H9 (cell line): ENCODE measurements at regions not wholly inside any gene's neighbourhood (a gene's known extent, or its start where the extent isn't known, plus 50 kb on each side); places are given as distances from the start of the nearest gene placed in this dataset.

Experiments
- DNase-seq: peaks from one replicate; pipeline ENCODE4 v3.0.0-alpha.2; 2017
- H2AFZ ChIP-seq: one replicate; pipeline ENCODE4 v1.6.1; 2013; ENCODE audit warnings: mild to moderate bottlenecking, low read length, control low read depth, moderate library complexity
- H2AK5ac ChIP-seq: 2 replicates; pipeline ENCODE4 v1.6.1; 2013; ENCODE audit warnings: low read length, control low read depth, mixed read lengths; ENCODE audit not compliant: insufficient read length
- H2BK120ac ChIP-seq: one replicate; pipeline ENCODE4 v1.6.1; 2013; ENCODE audit warnings: low read depth, mild to moderate bottlenecking, low read length, control low read depth, inconsistent platforms; ENCODE audit not compliant: poor library complexity, severe bottlenecking
- H2BK12ac ChIP-seq: 2 replicates; pipeline ENCODE4 v1.6.1; 2013; ENCODE audit warnings: low read length, control low read depth, mixed read lengths, low read depth; ENCODE audit not compliant: insufficient read length
- H2BK15ac ChIP-seq: 2 replicates; pipeline ENCODE4 v1.6.1; 2013; ENCODE audit warnings: low read depth, low read length, control low read depth
- H2BK20ac ChIP-seq: one replicate; pipeline ENCODE4 v1.6.1; 2013; ENCODE audit warnings: low read depth, mild to moderate bottlenecking, low read length, control low read depth, inconsistent platforms; ENCODE audit not compliant: poor library complexity, severe bottlenecking
- H2BK5ac ChIP-seq: 2 replicates; pipeline ENCODE4 v1.6.1; 2013; ENCODE audit warnings: low read length, control low read depth, mixed read lengths; ENCODE audit not compliant: insufficient read length
- H3K14ac ChIP-seq: 2 replicates; pipeline ENCODE4 v1.6.1; 2013; ENCODE audit warnings: low read length, control low read depth; ENCODE audit not compliant: insufficient read depth
- H3K18ac ChIP-seq: 2 replicates; pipeline ENCODE4 v1.6.1; 2013; ENCODE audit warnings: low read depth, mild to moderate bottlenecking, mixed read lengths, low read length, control low read depth; ENCODE audit not compliant: insufficient read length
- H3K23ac ChIP-seq: 2 replicates; pipeline ENCODE4 v1.6.1; 2013; ENCODE audit warnings: low read length, control low read depth, mixed read lengths, low read depth; ENCODE audit not compliant: insufficient read length
- H3K23me2 ChIP-seq: 2 replicates; pipeline ENCODE4 v1.6.1; 2013; ENCODE audit warnings: low read depth, mild to moderate bottlenecking, mixed read lengths, low read length, control low read depth; ENCODE audit not compliant: insufficient read length, poor library complexity, severe bottlenecking
- H3K27ac ChIP-seq: 2 replicates; pipeline ENCODE4 v1.5.1; 2013; ENCODE audit warnings: low read length, control low read depth, mixed read lengths, low read depth; ENCODE audit not compliant: insufficient read length
- H3K27me3 ChIP-seq: 2 replicates; pipeline ENCODE4 v1.6.1; 2013; ENCODE audit warnings: low read length, control low read depth, inconsistent platforms; ENCODE audit not compliant: insufficient read depth
- H3K4ac ChIP-seq: 2 replicates; pipeline ENCODE4 v1.6.1; 2013; ENCODE audit warnings: low read depth, mild to moderate bottlenecking, control low read depth, inconsistent platforms, low read length, moderate library complexity
- H3K4me1 ChIP-seq: 2 replicates; pipeline ENCODE4 v1.6.1; 2013; ENCODE audit warnings: low read length, control low read depth, inconsistent platforms; ENCODE audit not compliant: insufficient read depth
- H3K4me2 ChIP-seq: 2 replicates; pipeline ENCODE4 v1.6.1; 2013; ENCODE audit warnings: low read length, control low read depth, mixed read lengths; ENCODE audit not compliant: insufficient read length, insufficient read depth
- H3K56ac ChIP-seq: 2 replicates; pipeline ENCODE4 v1.6.1; 2013; ENCODE audit warnings: low read depth, mild to moderate bottlenecking, mixed read lengths, low read length, control low read depth; ENCODE audit not compliant: insufficient read length
- H3K79me1 ChIP-seq: 2 replicates; pipeline ENCODE4 v1.6.1; 2013; ENCODE audit warnings: low read depth, mild to moderate bottlenecking, moderate library complexity, low read length, control low read depth, inconsistent platforms; ENCODE audit not compliant: insufficient read depth, poor library complexity, severe bottlenecking
- H3K79me2 ChIP-seq: 2 replicates; pipeline ENCODE4 v1.6.1; 2013; ENCODE audit warnings: low read length, control low read depth, inconsistent platforms; ENCODE audit not compliant: insufficient read depth
- H3K9ac ChIP-seq: 2 replicates; pipeline ENCODE4 v1.6.1; 2013; ENCODE audit warnings: low read length, control low read depth, mixed read lengths; ENCODE audit not compliant: insufficient read length; ENCODE audit errors: extremely low read depth
- H3K9me3 ChIP-seq: one replicate; pipeline ENCODE4 v1.6.1; 2013; ENCODE audit warnings: low read depth, low read length, inconsistent platforms; ENCODE audit not compliant: control insufficient read depth
- H3T11ph ChIP-seq: one replicate; pipeline ENCODE4 v1.6.1; 2013; ENCODE audit warnings: mild to moderate bottlenecking, low read length, control low read depth, inconsistent platforms
- H4K20me1 ChIP-seq: one replicate; pipeline ENCODE4 v1.6.1; 2013; ENCODE audit not compliant: control insufficient read depth, insufficient read length, insufficient read depth
- H4K5ac ChIP-seq: 2 replicates; pipeline ENCODE4 v1.6.1; 2013; ENCODE audit warnings: low read depth, mild to moderate bottlenecking, mixed read lengths, low read length, control low read depth; ENCODE audit not compliant: insufficient read length
- H4K8ac ChIP-seq: replicated peaks from 2 replicates; pipeline ENCODE4 v1.6.1; 2013; ENCODE audit warnings: low read length, control low read depth, mixed read lengths, low read depth; ENCODE audit not compliant: insufficient read length
- H4K91ac ChIP-seq: 2 replicates; pipeline ENCODE4 v1.6.1; 2013; ENCODE audit warnings: low read depth, mild to moderate bottlenecking, moderate library complexity, mixed read lengths, low read length, control low read depth; ENCODE audit not compliant: insufficient read length
- H3K27ac Mint-ChIP-seq, 3 experiments: 2 replicates in 2 of 3; 3 replicates in 1 of 3; pipeline ENCODE4 v1.8.0; 2020 to 2021; ENCODE audit warnings: mixed read lengths in 3 of 3, mild to moderate bottlenecking in 1 of 3, moderate library complexity in 1 of 3
- H3K27me3 Mint-ChIP-seq: 2 replicates; pipeline ENCODE4 v1.8.0; 2021; ENCODE audit warnings: low read depth, mild to moderate bottlenecking, moderate library complexity, mixed read lengths
- H3K36me3 Mint-ChIP-seq, 3 experiments: 2 replicates in 2 of 3; 3 replicates in 1 of 3; pipeline ENCODE4 v1.8.0; 2020 to 2021; ENCODE audit warnings: low read depth in 3 of 3, mixed read lengths in 3 of 3; ENCODE audit not compliant: insufficient read depth in 1 of 3
- H3K4me1 Mint-ChIP-seq, 2 experiments: 2 replicates each; pipeline ENCODE4 v1.8.0; 2020; ENCODE audit warnings: mixed read lengths in 2 of 2
- H3K4me3 Mint-ChIP-seq, 2 experiments: 2 replicates in 1 of 2; 3 replicates in 1 of 2; pipeline ENCODE4 v1.8.0; 2020 to 2021; ENCODE audit warnings: mild to moderate bottlenecking in 2 of 2, mixed read lengths in 2 of 2, moderate library complexity in 1 of 2
- H3K9me3 Mint-ChIP-seq, 2 experiments: 2 replicates in 1 of 2; 3 replicates in 1 of 2; pipeline ENCODE4 v1.8.0; 2020; ENCODE audit warnings: mild to moderate bottlenecking in 2 of 2, mixed read lengths in 2 of 2, moderate library complexity in 1 of 2
- TF ChIP-seq, protein P1 (sequence below): fragments of 200-600 bp; sonication (generic); conservative IDR thresholded peaks from 3 replicates; pipeline ENCODE4 v1.8.0; 2021; ENCODE audit warnings: antibody characterized with exemption, mild to moderate bottlenecking

DNA sequence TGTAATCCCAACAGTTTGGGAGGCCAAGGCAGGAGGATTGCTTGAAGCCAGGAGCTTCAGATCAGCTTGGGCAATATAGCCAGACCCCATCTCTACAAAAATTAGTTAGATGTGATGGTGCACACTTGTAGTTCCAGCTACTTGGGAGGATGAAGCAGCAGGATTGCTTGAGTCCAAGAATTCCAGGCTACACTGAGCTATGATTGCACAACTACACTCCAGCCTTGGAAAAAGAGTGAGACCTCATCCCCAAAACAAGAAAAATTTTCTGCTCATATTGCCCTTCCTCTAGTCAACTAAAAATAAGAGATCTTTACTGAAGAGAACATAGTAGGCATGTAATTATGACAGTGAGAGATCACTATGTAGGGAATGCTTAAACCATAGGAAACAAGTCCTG, 60.9 kb upstream of the SPATA12 start:
- H2AK5ac ChIP-seq: no peak overlapping the region
- no peaks in the 10 kb centered on the region for H4K20me1 ChIP-seq
- no peak overlapping the region for H2BK120ac ChIP-seq
- Mint-ChIP-seq H3K27me3 (no peaks in the 10 kb centered on the region), H3K9me3 (no peaks in the 10 kb centered on the region; a peak in 1 of 5 replicates), H3K4me3 (no peak overlapping the region), H3K36me3 (peaks cover 0 to 4% (median 1%) of the 10 kb centered on the region in 3 experiments; a peak in 5 of 7 replicates), H3K27ac (no peak overlapping the region), H3K4me1 (peaks cover 6 to 9% of the 10 kb centered on the region in 2 experiments)
- H4K5ac ChIP-seq: no peak overlapping the region
- no peak overlapping the region for H2BK15ac ChIP-seq
- H3K4me2 ChIP-seq: no peak overlapping the region
- no peak overlapping the region for H2BK20ac ChIP-seq
- no peaks in the 10 kb centered on the region for H3K23me2 ChIP-seq
- no peak overlapping the region for H3K14ac ChIP-seq
- TF ChIP-seq, protein P1, sequence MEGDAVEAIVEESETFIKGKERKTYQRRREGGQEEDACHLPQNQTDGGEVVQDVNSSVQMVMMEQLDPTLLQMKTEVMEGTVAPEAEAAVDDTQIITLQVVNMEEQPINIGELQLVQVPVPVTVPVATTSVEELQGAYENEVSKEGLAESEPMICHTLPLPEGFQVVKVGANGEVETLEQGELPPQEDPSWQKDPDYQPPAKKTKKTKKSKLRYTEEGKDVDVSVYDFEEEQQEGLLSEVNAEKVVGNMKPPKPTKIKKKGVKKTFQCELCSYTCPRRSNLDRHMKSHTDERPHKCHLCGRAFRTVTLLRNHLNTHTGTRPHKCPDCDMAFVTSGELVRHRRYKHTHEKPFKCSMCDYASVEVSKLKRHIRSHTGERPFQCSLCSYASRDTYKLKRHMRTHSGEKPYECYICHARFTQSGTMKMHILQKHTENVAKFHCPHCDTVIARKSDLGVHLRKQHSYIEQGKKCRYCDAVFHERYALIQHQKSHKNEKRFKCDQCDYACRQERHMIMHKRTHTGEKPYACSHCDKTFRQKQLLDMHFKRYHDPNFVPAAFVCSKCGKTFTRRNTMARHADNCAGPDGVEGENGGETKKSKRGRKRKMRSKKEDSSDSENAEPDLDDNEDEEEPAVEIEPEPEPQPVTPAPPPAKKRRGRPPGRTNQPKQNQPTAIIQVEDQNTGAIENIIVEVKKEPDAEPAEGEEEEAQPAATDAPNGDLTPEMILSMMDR: no peak
- H3K9ac ChIP-seq: no peak overlapping the region
- no peaks in the 10 kb centered on the region for H3K9me3 ChIP-seq
- H2AFZ ChIP-seq: no peak overlapping the region
- H4K8ac ChIP-seq: no peak overlapping the region
- H3K27ac ChIP-seq: no peak overlapping the region
- no peak for DNase-seq
- no peak overlapping the region for H3K23ac ChIP-seq
- H3K27me3 ChIP-seq: no peaks in the 10 kb centered on the region
- no peaks in the 10 kb centered on the region for H3K79me2 ChIP-seq
- no peak overlapping the region for H3K4ac ChIP-seq
- H2BK12ac ChIP-seq: no peak overlapping the region
- H2BK5ac ChIP-seq: no peak overlapping the region
- H3K4me1 ChIP-seq: no peaks in the 10 kb centered on the region
- H3K18ac ChIP-seq: no peak overlapping the region
- H3K56ac ChIP-seq: no peak overlapping the region
- no peak overlapping the region for H3T11ph ChIP-seq
- H3K79me1 ChIP-seq: no peaks in the 10 kb centered on the region
- no peak overlapping the region for H4K91ac ChIP-seq
